K562 (cell line): ENCODE measurements at regions not wholly inside any gene's neighbourhood (a gene's known extent, or its start where the extent isn't known, plus 50 kb on each side); places are given as distances from the start of the nearest gene placed in this dataset.

Experiments
- CREB1 ChIP-seq, 2 experiments: sonication (generic) in 1 of 2; formaldehyde crosslinking in 1 of 2; IDR thresholded peaks; 2 replicates each; pipeline versions ENCODE4 v1.6.1 to v1.8.0; 2012 to 2022; ENCODE audit warnings: inconsistent platforms in 1 of 2, mild to moderate bottlenecking in 1 of 2, missing genetic modification reagents in 1 of 2, moderate library complexity in 1 of 2
- CREB3L1 ChIP-seq: fragments of 450-650 bp; IDR thresholded peaks from 2 replicates; pipeline ENCODE4 v1.6.1; 2014; ENCODE audit warnings: low read depth, mild to moderate bottlenecking, moderate library complexity, borderline replicate concordance
- HMBOX1 ChIP-seq: sonication (generic); IDR thresholded peaks from 2 replicates; pipeline ENCODE4 v1.6.1; 2016
- ILK ChIP-seq: fragments of 450-650 bp; IDR thresholded peaks from 2 replicates; pipeline ENCODE4 v1.6.1; 2016; ENCODE audit warnings: missing genetic modification characterization, low read depth, mild to moderate bottlenecking, missing compliant biosample characterization, moderate library complexity, borderline replicate concordance
- MCM3 ChIP-seq: fragments of 450-650 bp; IDR thresholded peaks from 2 replicates; pipeline ENCODE4 v1.6.1; 2016
- MTA3 ChIP-seq: fragments of 450-650 bp; formaldehyde crosslinking; IDR thresholded peaks from 2 replicates; pipeline ENCODE4 v1.6.1; 2017; ENCODE audit warnings: mild to moderate bottlenecking, borderline replicate concordance
- NR1H2 ChIP-seq: sonication (generic); formaldehyde crosslinking; IDR thresholded peaks from 2 replicates; pipeline ENCODE4 v1.4.0; 2020; ENCODE audit warnings: mild to moderate bottlenecking, missing genetic modification reagents
- RBM15 ChIP-seq: fragments of 200-400 bp; formaldehyde crosslinking; IDR thresholded peaks from 2 replicates; pipeline ENCODE4 v1.6.1; 2018; ENCODE audit warnings: mild to moderate bottlenecking, low read length, moderate library complexity; ENCODE audit not compliant: insufficient read depth
- RBM25 ChIP-seq: fragments of 200-400 bp; formaldehyde crosslinking; IDR thresholded peaks from 2 replicates; pipeline ENCODE4 v1.6.1; 2018; ENCODE audit warnings: low read length, low read depth, moderate library complexity; ENCODE audit not compliant: severe bottlenecking
- SIN3A ChIP-seq, 2 experiments: fragments of 150-350 bp in 1 of 2; IDR thresholded peaks; 2 replicates each; pipeline ENCODE4 v1.6.1; 2011 to 2016; ENCODE audit warnings: borderline replicate concordance in 2 of 2, low read depth in 2 of 2, low read length in 2 of 2, mild to moderate bottlenecking in 2 of 2, moderate library complexity in 2 of 2; ENCODE audit not compliant: control insufficient read depth in 1 of 2
- ZBED1 ChIP-seq: IDR thresholded peaks from 2 replicates; pipeline ENCODE4 v1.6.1; 2014
- ZBTB12 ChIP-seq: fragments of 250-450 bp; sonication (Bioruptor Pico); IDR thresholded peaks from 2 replicates; pipeline ENCODE4 v1.4.0; 2020
- ZNF316 ChIP-seq: fragments of 450-650 bp; IDR thresholded peaks from 2 replicates; pipeline ENCODE4 v1.6.1; 2016
- ZNF398 ChIP-seq: fragments of 250-450 bp; sonication (Bioruptor Pico); IDR thresholded peaks from 2 replicates; pipeline ENCODE4 v1.8.0; 2021; ENCODE audit warnings: moderate library complexity, mild to moderate bottlenecking, inconsistent platforms
- ZNF583 ChIP-seq: fragments of 250-450 bp; sonication (Bioruptor Pico); IDR thresholded peaks from 2 replicates; pipeline ENCODE4 v1.4.0; 2020
- ZNF609 ChIP-seq: sonication (generic); formaldehyde crosslinking; IDR thresholded peaks from 2 replicates; pipeline ENCODE4 v1.8.1; 2023; ENCODE audit warnings: missing genetic modification reagents, mild to moderate bottlenecking, borderline replicate concordance
- ZNF695 ChIP-seq: fragments of 450-650 bp; formaldehyde crosslinking; IDR thresholded peaks from 2 replicates; pipeline ENCODE4 v1.4.0; 2020; ENCODE audit warnings: mild to moderate bottlenecking, moderate library complexity

- no peak for TF ChIP-seq NR1H2 (CRISPR knock-in tag)
- TF ChIP-seq ZNF609 (CRISPR knock-in tag), result no peak
- TF ChIP-seq ZBED1, result no peak
- no peak for TF ChIP-seq ZNF398 (CRISPR knock-in tag)
- no peak for TF ChIP-seq SIN3A (IDR thresholded peaks at IDR 0.05; ENCODE audit: borderline replicate concordance in 2 of 2, control insufficient read depth in 1 of 2, low read depth in 2 of 2, low read length in 2 of 2)
- TF ChIP-seq ILK (tag), result no peak
- TF ChIP-seq MCM3, result no peak
- no peak for TF ChIP-seq MTA3
- TF ChIP-seq RBM15, result no peak
- TF ChIP-seq ZBTB12 (CRISPR knock-in tag), result peak; percentile 45; the same call in 1 of the 2 replicates
- TF ChIP-seq ZNF316, result no peak
- no peak for TF ChIP-seq ZNF695
- TF ChIP-seq ZNF583, result no peak
- TF ChIP-seq RBM25, result peak; percentile 82
- no peak for TF ChIP-seq CREB1 (IDR thresholded peaks at IDR 0.05)
- TF ChIP-seq CREB1 (CRISPR knock-in tag; IDR thresholded peaks at IDR 0.05), result peak; percentile 53
- TF ChIP-seq HMBOX1, result no peak
- no peak for TF ChIP-seq CREB3L1
Measured at GRCh38 chr11:44377914-44378321, 68.0 kb upstream of the ALX4 start (continued).
